ENCODE measurements at regions not wholly inside any gene's neighbourhood (a gene's known extent, or its start where the extent isn't known, plus 50 kb on each side); places are given as distances from the start of the nearest gene placed in this dataset.
"Not testable (repeated sequence)": the region's sequence is repeated elsewhere in the genome, so short reads cannot be mapped to it uniquely, and the experiment has no call there.

DNA sequence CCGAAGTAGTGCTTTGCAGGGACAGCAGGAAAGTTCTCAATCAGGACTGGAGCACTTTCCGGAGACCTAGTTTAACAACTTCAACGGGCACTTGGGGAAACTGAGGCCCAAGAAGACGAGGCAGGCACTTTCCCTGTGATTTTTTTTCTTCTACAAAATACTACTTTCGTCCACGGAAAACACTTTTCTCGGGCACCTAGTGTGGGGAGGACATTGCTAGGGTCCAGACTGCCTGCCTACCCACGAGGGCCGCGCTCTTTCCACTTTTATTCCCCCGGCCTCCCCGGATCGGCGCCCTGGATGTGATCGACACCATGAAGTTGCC lies 125.4 kb upstream of the CXorf66 start:
- TF ChIP-seq CTCF (conservative IDR thresholded peaks at IDR 0.05), result no peak
- H3K27ac ChIP-seq, result no peak overlapping the region

- no peak for TF ChIP-seq CTCF (conservative IDR thresholded peaks at IDR 0.05)
- H3K27ac ChIP-seq, result no peak overlapping the region
These were observed 123.1 kb upstream of the CXorf66 start for GRCh38 chrX:140088438-140088837.

- TF ChIP-seq CTCF (conservative IDR thresholded peaks at IDR 0.05), result no peak
These were observed 122.6 kb upstream of the CXorf66 start for GRCh38 chrX:140087875-140088274.

GRCh38 chrX:140086691-140087090 lies 121.4 kb upstream of the CXorf66 start:
- no peak overlapping the region for H3K27ac ChIP-seq
- no peak for TF ChIP-seq CTCF (conservative IDR thresholded peaks at IDR 0.05)

More at GRCh38 chrX:140087875-140088274, 122.6 kb upstream of the CXorf66 start:
- H3K27ac ChIP-seq, result no peak overlapping the region

GRCh38 chrX:140074851-140075250 lies 109.5 kb upstream of the CXorf66 start:
- H3K27ac ChIP-seq, result not testable (repeated sequence)

GRCh38 chrX:140071037-140071436 lies 105.7 kb upstream of the CXorf66 start:
- H3K27ac ChIP-seq, result no peak overlapping the region
- no peak for TF ChIP-seq CTCF (conservative IDR thresholded peaks at IDR 0.05)

DNA sequence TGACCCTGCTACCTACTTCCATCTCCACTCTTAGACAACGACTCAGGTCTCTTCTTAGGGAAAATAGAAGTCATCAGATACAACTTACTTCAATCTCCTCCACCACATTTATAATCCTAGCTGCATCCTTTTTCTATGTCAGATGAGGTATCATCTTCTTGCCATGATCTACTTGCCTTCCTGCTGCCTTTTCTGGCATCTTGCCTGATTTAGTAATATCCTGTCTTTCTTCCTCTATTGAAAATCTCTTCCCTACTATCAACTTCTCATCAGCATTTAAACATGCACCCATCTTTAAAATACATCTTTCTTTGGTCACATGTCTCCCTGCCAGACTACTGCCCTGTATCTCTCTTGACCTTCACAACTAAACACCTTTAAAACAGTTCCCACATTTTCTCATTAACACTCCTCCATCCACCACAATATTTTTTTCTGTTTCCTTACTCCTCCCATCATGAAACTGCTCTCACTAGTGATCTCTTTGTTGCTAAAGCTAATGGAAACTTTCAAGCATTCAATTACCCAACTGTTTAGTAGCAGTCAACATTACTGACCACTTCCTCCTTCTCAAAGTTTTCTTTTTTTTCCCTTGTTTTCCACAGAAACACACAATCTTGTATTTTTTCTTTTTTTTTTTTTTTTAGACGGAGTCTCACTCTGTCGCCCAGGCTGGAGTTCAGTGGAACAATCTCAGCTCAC lies 100.8 kb upstream of the CXorf66 start:
- no peak overlapping the region for H3K27ac ChIP-seq
- no peak for TF ChIP-seq CTCF (conservative IDR thresholded peaks at IDR 0.05)

DNA sequence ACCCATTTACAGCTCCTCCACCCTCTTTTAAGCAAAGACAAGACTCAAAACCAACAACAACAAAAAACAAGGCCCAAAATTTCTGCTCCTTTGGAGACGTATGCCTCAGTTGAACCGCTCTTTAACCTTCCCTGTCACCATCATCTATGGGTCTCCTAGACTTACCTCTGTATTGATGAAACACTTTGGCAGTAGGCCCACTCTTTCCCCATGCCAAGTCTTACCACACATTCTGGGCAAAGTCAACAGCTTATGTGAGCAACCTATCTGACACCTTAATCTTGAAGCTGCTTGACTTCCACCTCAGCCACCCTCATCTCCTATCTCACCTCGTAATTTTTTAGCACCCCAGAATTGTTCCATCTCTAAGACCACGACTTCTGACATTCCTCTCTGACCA lies 99.7 kb upstream of the CXorf66 start:
- TF ChIP-seq CTCF (conservative IDR thresholded peaks at IDR 0.05), result no peak
- no peak overlapping the region for H3K27ac ChIP-seq

Data from VCaP (cell line).